Large intestine (tissue), 3 donors: ENCODE measurements at regions not wholly inside any gene's neighbourhood (a gene's known extent, or its start where the extent isn't known, plus 50 kb on each side); places are given as distances from the start of the nearest gene placed in this dataset.

Experiments used
- DNase-seq, 2 donors: peaks; one replicate each; pipeline versions ENCODE4 v3.0.0 to v3.0.0-alpha.2; 2013
- H3K27ac ChIP-seq: one replicate; pipeline ENCODE4 v1.5.1; 2013; ENCODE audit warnings: low read length
- H3K27me3 ChIP-seq: 2 replicates; pipeline ENCODE4 v1.6.1; 2013; ENCODE audit warnings: low read length; ENCODE audit not compliant: control insufficient read depth, insufficient read depth
- H3K36me3 ChIP-seq: 2 replicates; pipeline ENCODE4 v1.6.1; 2013; ENCODE audit warnings: low read length; ENCODE audit not compliant: control insufficient read depth, insufficient read depth
- H3K4me1 ChIP-seq: one replicate; pipeline ENCODE4 v1.6.1; 2013; ENCODE audit warnings: low read length; ENCODE audit not compliant: control insufficient read depth, insufficient read depth
- H3K4me3 ChIP-seq: one replicate; pipeline ENCODE4 v1.5.1; 2013; ENCODE audit warnings: low read length
- H3K9me3 ChIP-seq: one replicate; pipeline ENCODE4 v1.6.1; 2013; ENCODE audit warnings: mild to moderate bottlenecking, low read depth, low read length, moderate library complexity; ENCODE audit not compliant: control insufficient read depth
- WGBS: methylation state at CpG from one replicate; pipeline ENCODE4 v1.1.5; 2013; ENCODE audit warnings: low lambda C conversion rate; ENCODE audit not compliant: insufficient coverage; 5-methylcytosine and 5-hydroxymethylcytosine counted together

DNA sequence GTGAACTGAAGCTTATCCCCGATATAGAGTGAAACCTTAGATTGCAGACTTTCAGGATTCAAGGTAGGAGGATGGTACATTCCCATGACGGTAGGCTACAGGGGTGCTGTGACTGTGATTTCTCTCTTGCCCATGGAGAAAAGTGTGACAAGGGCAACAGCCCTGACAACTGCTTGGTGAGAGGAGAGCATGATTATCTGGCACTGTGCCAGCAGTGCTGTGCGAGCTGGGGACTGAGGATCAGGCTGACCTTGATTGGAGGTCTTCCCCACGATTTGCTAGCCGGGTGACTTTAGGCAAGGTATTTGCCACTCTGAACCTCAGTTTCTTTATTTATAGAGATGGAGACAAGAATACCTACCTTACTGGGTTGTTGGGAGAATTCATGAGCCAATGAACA, 229.5 kb downstream of the PTEN start:
- no peak overlapping the region for H3K4me3 ChIP-seq
- H3K36me3 ChIP-seq: no peaks in the 10 kb centered on the region
- no peak overlapping the region for H3K27ac ChIP-seq
- no CpG with 5 or more reads among the region's 5 CpGs for WGBS
- no peaks in the 10 kb centered on the region for H3K27me3 ChIP-seq
- no peaks in the 10 kb centered on the region for H3K9me3 ChIP-seq
- H3K4me1 ChIP-seq: peaks cover 14% of the 10 kb centered on the region
- DNase-seq: peak; percentile 57 to 65

GRCh38 chr10:88094795-88095194, 231.4 kb downstream of the PTEN start:
- peaks cover 14% of the 10 kb centered on the region for H3K4me1 ChIP-seq
- no peak overlapping the region for H3K27ac ChIP-seq
- no peak overlapping the region for H3K4me3 ChIP-seq
- no peaks in the 10 kb centered on the region for H3K36me3 ChIP-seq
- H3K27me3 ChIP-seq: no peaks in the 10 kb centered on the region
- H3K9me3 ChIP-seq: no peaks in the 10 kb centered on the region
- WGBS: no CpG with 5 or more reads among the region's 1 CpG
- DNase-seq: no peak

DNA sequence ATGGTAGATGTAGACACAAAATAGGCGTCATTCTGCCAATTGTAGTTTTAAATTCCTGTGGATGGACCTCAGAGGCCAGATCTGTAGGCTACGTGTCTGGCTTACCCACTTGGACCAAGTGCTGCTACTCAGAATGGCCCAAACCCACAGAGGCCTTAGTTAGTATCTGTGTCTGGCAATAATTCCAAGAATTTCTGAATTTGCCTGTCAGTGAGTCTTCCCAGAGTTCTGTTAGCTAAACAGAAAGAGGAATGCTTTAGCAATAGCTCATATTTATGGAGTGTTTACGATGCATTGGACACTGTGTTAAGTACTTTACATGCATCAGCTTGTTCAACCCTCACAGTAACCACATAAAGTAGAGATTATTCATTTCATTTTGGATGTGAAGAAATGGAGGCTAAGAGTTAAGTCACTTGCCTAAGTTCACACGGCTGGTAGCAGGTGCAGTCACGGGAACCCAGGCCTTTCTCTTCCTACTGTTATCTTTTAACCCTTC, 231.8 kb downstream of the PTEN start:
- no CpG with 5 or more reads among the region's 5 CpGs for WGBS
- no peak overlapping the region for H3K4me3 ChIP-seq
- DNase-seq: peak in 1 of 2 donors; percentile 53
- peak overlapping the region; percentile 52 for H3K27ac ChIP-seq
- no peaks in the 10 kb centered on the region for H3K9me3 ChIP-seq
- H3K27me3 ChIP-seq: no peaks in the 10 kb centered on the region
- no peaks in the 10 kb centered on the region for H3K36me3 ChIP-seq
- H3K4me1 ChIP-seq: peaks cover 14% of the 10 kb centered on the region

DNA sequence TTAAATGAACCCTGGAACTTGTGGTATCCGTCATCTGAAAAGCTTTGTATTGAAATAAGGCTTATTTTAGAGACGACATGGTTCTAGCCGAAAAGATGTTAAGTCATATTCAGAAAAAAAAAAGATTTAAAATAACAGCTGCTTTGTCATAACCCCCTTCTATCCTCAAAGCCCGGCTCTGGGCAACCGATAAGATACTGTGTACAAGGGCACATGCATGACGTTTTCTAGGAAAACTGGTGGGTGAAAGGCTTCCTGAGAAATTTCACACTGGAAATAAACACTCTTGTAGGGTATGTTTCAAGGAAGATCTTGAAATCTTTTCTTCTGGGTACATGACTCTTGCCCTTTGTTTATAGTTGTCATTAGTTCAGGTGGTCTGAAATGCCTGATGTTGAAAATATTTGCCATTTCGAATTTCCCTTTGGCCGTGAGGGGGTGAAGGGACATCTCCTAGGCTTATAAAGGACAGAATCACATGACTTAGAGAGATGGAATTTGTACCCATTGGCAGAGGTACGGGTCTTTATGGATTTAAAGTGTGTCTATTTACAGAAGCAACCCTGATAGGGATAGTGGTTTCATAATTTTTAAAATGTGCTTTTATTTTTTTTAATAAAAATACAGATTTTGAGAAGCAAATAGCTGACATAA, 232.5 kb downstream of the PTEN start:
- H3K4me3 ChIP-seq: no peak overlapping the region
- peak; percentile 44 to 79 for DNase-seq
- WGBS: 0% methylated on average over 1 of the region's 9 CpGs
- H3K27me3 ChIP-seq: no peaks in the 10 kb centered on the region
- H3K36me3 ChIP-seq: no peaks in the 10 kb centered on the region
- peak overlapping the region; percentile 52 for H3K27ac ChIP-seq
- peaks cover 14% of the 10 kb centered on the region for H3K4me1 ChIP-seq
- H3K9me3 ChIP-seq: no peaks in the 10 kb centered on the region

DNA sequence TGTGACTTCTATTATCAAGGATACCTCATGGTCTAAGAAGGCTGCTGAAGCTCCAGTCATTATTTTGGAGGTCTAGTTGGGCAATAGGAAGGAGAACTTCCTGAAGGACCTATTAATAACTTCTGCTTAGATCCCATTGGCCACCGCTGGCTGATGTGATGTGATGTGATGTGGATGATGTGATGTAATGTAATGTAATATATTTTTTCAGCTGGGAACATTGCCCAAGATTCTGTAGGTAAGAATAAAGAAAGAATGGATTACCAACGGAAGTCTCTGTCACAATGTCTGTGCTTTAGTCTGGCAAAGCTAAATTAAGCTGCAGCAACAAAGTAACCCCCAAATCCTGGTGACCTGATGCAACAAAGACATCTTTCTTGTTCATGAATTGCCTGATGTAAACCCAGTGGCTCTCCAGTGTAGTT, 233.7 kb downstream of the PTEN start:
- Histone ChIP-seq H3K36me3 (no peaks in the 10 kb centered on the region), H3K27ac (no peak overlapping the region), H3K27me3 (no peaks in the 10 kb centered on the region), H3K4me3 (no peak overlapping the region), H3K9me3 (no peaks in the 10 kb centered on the region), H3K4me1 (peaks cover 14% of the 10 kb centered on the region)
- WGBS: no CpG with 5 or more reads among the region's 2 CpGs
- DNase-seq: no peak

DNA sequence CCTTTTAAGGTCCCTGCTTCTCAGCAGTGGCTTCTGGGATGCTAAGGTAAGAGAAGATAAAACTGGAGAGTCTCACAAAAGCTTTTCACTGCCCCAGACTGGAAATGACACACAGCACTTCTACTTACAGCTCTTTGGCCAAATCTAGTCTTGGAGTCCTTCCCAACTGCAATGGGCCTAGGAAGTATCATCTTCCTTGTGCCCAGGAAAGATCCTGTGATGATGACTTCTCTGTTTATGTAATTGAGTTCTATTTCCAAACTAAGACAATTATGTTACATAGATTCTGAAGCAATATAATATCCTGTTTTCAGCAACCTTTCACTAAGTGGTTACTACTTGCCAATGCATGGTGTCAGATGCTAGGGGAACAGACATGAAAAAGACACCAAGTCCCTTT, 234.1 kb downstream of the PTEN start:
- no peak overlapping the region for H3K27ac ChIP-seq
- no peak overlapping the region for H3K4me3 ChIP-seq
- no peak for DNase-seq
- H3K27me3 ChIP-seq: no peaks in the 10 kb centered on the region
- peaks cover 14% of the 10 kb centered on the region for H3K4me1 ChIP-seq
- no peaks in the 10 kb centered on the region for H3K9me3 ChIP-seq
- no peaks in the 10 kb centered on the region for H3K36me3 ChIP-seq

- no peak for DNase-seq
- no peak overlapping the region for H3K27ac ChIP-seq
- no peak overlapping the region for H3K4me3 ChIP-seq
- no peaks in the 10 kb centered on the region for H3K9me3 ChIP-seq
- peaks cover 8% of the 10 kb centered on the region for H3K4me1 ChIP-seq
- H3K36me3 ChIP-seq: no peaks in the 10 kb centered on the region
- H3K27me3 ChIP-seq: no peaks in the 10 kb centered on the region
Measured at GRCh38 chr10:88100281-88100680, 236.9 kb downstream of the PTEN start.

- H3K36me3 ChIP-seq: no peaks in the 10 kb centered on the region
- H3K9me3 ChIP-seq: no peaks in the 10 kb centered on the region
- WGBS: 100% methylated on average over 1 of the region's 2 CpGs
- DNase-seq: no peak
- H3K27me3 ChIP-seq: no peaks in the 10 kb centered on the region
- no peaks in the 10 kb centered on the region for H3K4me1 ChIP-seq
- no peak overlapping the region for H3K4me3 ChIP-seq
- no peak overlapping the region for H3K27ac ChIP-seq
Measured at GRCh38 chr10:88101666-88102065, 238.2 kb downstream of the PTEN start.

GRCh38 chr10:88103576-88103975, 240.2 kb downstream of the PTEN start:
- Histone ChIP-seq H3K9me3 (no peaks in the 10 kb centered on the region), H3K27me3 (no peaks in the 10 kb centered on the region), H3K27ac (no peak overlapping the region), H3K36me3 (no peaks in the 10 kb centered on the region), H3K4me3 (no peak overlapping the region), H3K4me1 (no peaks in the 10 kb centered on the region)
- no peak for DNase-seq

DNA sequence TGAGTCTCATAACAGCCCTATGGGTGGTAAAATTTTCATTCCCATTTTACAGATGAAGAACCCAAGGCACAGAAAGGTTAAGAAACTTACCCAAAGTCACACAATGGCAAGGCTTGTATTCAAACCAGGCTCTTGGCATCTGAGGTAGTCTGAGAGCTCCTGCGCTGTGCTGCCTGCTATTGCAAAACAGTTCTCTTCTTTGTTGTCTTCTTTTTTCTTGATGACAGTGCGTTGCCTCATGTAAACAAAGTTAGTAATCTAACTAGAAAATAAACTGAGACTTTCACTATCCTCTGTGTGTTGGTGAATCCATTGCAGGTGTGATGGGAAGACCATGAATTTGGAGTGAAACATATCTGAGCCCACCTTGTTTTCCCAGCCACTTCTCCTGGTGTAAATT, 240.8 kb downstream of the PTEN start:
- Histone ChIP-seq H3K4me1 (no peaks in the 10 kb centered on the region), H3K27ac (no peak overlapping the region), H3K27me3 (no peaks in the 10 kb centered on the region), H3K9me3 (no peaks in the 10 kb centered on the region), H3K4me3 (no peak overlapping the region), H3K36me3 (no peaks in the 10 kb centered on the region)
- 100% methylated on average over 1 of the region's 2 CpGs for WGBS
- DNase-seq: no peak

GRCh38 chr10:88106366-88106765, 242.9 kb downstream of the PTEN start:
- no peaks in the 10 kb centered on the region for H3K4me1 ChIP-seq
- WGBS: no CpG with 5 or more reads among the region's 2 CpGs
- no peaks in the 10 kb centered on the region for H3K27me3 ChIP-seq
- no peak for DNase-seq
- H3K27ac ChIP-seq: no peak overlapping the region
- no peaks in the 10 kb centered on the region for H3K9me3 ChIP-seq
- no peak overlapping the region for H3K4me3 ChIP-seq
- H3K36me3 ChIP-seq: no peaks in the 10 kb centered on the region
